ENCODE measurements at regions not wholly inside any gene's neighbourhood (a gene's known extent, or its start where the extent isn't known, plus 50 kb on each side); places are given as distances from the start of the nearest gene placed in this dataset.

GRCh38 chr10:44185315-44185666 is 199.6 kb downstream of the CXCL12 start:
- no peak for TF ChIP-seq TFCP2L1 (CRISPR knock-in tag; IDR thresholded peaks at IDR 0.05)
- TF ChIP-seq PHF8 (IDR thresholded peaks at IDR 0.05; ENCODE audit: borderline replicate concordance, low read depth) = no peak
- TF ChIP-seq EP300 (IDR thresholded peaks at IDR 0.05) = no peak
- TF ChIP-seq POLR2A (IDR thresholded peaks at IDR 0.05; ENCODE audit: low read length) = no peak
- TF ChIP-seq CTCF (IDR thresholded peaks at IDR 0.05) = no peak
- TF ChIP-seq REST (IDR thresholded peaks at IDR 0.05) = no peak
